ENCODE measurements at regions not wholly inside any gene's neighbourhood (a gene's known extent, or its start where the extent isn't known, plus 50 kb on each side); places are given as distances from the start of the nearest gene placed in this dataset.

DNA sequence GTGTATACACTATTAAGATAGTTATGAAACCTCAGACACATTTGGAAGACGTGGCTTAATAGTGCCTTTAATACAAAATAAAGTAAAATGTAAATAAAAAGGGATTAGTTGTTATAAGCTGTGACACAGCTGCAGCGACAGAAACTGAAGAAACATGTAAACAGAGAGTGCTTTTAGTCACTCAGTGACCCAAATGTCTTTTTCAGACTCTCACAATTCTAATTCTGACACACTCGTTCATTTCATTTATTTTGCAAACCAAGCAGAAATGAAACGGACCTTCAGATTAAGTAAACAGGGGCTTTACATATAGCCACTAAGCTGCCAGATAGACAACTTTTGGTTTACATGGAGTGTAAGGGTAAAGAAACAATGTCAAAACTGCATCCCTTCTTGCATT is 181.0 kb upstream of the ETAA1 start:
- no peaks in the 10 kb centered on the region for H3K4me1 ChIP-seq (ENCODE audit: control insufficient read depth, low read length)
- no peaks in the 10 kb centered on the region for H3K9me2 ChIP-seq (replicated peaks; ENCODE audit: control insufficient read depth, low read length)
- no peaks in the 10 kb centered on the region for H3F3A ChIP-seq (ENCODE audit: control insufficient read depth, insufficient read depth)
- H3K4me2 ChIP-seq (ENCODE audit: low read length): no peak overlapping the region
- no peaks in the 10 kb centered on the region; the same call in 1 of the 2 replicates for H3K27me3 ChIP-seq (ENCODE audit: control insufficient read depth, low read length)
- H3K4me3 ChIP-seq (ENCODE audit: low read length): no peak overlapping the region
- H3K9me3 ChIP-seq (ENCODE audit: control insufficient read depth, insufficient read depth, low read length): no peaks in the 10 kb centered on the region
- H3K36me3 ChIP-seq (ENCODE audit: control insufficient read depth, low read length): no peaks in the 10 kb centered on the region
- no peaks in the 10 kb centered on the region for H3K79me2 ChIP-seq (ENCODE audit: control insufficient read depth, low read length)
- no peaks in the 10 kb centered on the region for H4K20me1 ChIP-seq (ENCODE audit: control insufficient read depth, insufficient read depth, low read depth, low read length)
- no peak overlapping the region for H3K27ac ChIP-seq (ENCODE audit: low read depth, low read length)
- TF ChIP-seq, protein P1, sequence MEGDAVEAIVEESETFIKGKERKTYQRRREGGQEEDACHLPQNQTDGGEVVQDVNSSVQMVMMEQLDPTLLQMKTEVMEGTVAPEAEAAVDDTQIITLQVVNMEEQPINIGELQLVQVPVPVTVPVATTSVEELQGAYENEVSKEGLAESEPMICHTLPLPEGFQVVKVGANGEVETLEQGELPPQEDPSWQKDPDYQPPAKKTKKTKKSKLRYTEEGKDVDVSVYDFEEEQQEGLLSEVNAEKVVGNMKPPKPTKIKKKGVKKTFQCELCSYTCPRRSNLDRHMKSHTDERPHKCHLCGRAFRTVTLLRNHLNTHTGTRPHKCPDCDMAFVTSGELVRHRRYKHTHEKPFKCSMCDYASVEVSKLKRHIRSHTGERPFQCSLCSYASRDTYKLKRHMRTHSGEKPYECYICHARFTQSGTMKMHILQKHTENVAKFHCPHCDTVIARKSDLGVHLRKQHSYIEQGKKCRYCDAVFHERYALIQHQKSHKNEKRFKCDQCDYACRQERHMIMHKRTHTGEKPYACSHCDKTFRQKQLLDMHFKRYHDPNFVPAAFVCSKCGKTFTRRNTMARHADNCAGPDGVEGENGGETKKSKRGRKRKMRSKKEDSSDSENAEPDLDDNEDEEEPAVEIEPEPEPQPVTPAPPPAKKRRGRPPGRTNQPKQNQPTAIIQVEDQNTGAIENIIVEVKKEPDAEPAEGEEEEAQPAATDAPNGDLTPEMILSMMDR (IDR thresholded peaks at IDR 0.05; ENCODE audit: low read depth, low read length, poor library complexity, severe bottlenecking): no peak

DNA sequence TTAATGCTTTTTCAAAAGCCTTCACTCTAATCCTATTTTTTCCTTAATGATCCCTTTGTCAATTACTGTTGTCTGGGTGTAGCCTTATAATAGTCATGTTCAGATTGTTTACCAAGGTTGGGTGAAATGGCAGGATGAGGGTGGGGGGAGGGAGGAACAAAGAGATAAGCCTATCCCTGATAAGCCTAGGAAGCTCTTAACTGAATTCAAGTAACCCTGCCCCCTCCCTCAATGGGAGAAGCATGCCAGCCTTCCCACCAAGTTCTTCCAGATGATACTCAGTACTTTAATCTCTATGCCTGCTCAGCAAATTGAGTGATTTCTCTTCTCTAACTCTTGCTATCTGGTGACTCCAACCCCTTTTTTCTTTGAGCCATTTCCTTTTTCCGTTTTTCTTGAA is 180.3 kb upstream of the ETAA1 start:
- Histone ChIP-seq H3K4me1 (ENCODE audit: control insufficient read depth, low read length) (no peaks in the 10 kb centered on the region), H3K9me3 (ENCODE audit: control insufficient read depth, insufficient read depth, low read length) (no peaks in the 10 kb centered on the region)

DNA sequence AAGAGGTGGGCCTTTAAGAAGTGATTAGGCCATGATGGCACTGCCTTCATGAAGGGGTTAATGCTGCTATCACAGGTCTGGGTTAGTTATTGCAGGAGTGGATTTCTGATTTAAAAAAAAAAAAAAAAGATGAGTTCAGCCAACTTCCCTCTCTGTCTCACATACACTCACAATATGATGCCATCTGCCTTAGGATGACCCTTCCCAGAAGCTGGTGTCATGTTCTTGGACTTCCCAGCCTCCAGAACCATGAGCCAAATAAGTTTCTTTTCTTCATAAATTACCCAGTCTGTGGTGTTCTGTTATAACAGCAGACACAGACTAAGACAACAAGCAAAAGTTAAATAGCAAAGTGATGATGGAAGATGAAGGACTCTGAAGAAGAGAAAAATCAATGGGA is 179.7 kb upstream of the ETAA1 start:
- H3K9me3 ChIP-seq (ENCODE audit: control insufficient read depth, insufficient read depth, low read length): no peaks in the 10 kb centered on the region
- no peaks in the 10 kb centered on the region for H3K4me1 ChIP-seq (ENCODE audit: control insufficient read depth, low read length)
- H3K4me3 ChIP-seq (ENCODE audit: low read length): no peak overlapping the region
- H3F3A ChIP-seq (ENCODE audit: control insufficient read depth, insufficient read depth): no peaks in the 10 kb centered on the region
- no peaks in the 10 kb centered on the region; the same call in 1 of the 2 replicates for H3K27me3 ChIP-seq (ENCODE audit: control insufficient read depth, low read length)
- H3K9me2 ChIP-seq (replicated peaks; ENCODE audit: control insufficient read depth, low read length): no peaks in the 10 kb centered on the region
- H4K20me1 ChIP-seq (ENCODE audit: control insufficient read depth, insufficient read depth, low read depth, low read length): no peaks in the 10 kb centered on the region
- H3K27ac ChIP-seq (ENCODE audit: low read depth, low read length): no peak overlapping the region
- no peaks in the 10 kb centered on the region for H3K36me3 ChIP-seq (ENCODE audit: control insufficient read depth, low read length)
- H3K79me2 ChIP-seq (ENCODE audit: control insufficient read depth, low read length): no peaks in the 10 kb centered on the region
- TF ChIP-seq, protein P1 (IDR thresholded peaks at IDR 0.05; ENCODE audit: low read depth, low read length, poor library complexity, severe bottlenecking): no peak
- no peak for TF ChIP-seq EZH2phosphoT487 (IDR thresholded peaks at IDR 0.05; ENCODE audit: borderline replicate concordance, low read length)
- no peak overlapping the region for H3K4me2 ChIP-seq (ENCODE audit: low read length)

More for the DNA sequence above, 180.3 kb upstream of the ETAA1 start:
- Histone ChIP-seq H3K36me3 (ENCODE audit: control insufficient read depth, low read length) (no peaks in the 10 kb centered on the region), H3K4me2 (ENCODE audit: low read length) (no peak overlapping the region), H3K4me3 (ENCODE audit: low read length) (no peak overlapping the region), H3F3A (ENCODE audit: control insufficient read depth, insufficient read depth) (no peaks in the 10 kb centered on the region), H3K79me2 (ENCODE audit: control insufficient read depth, low read length) (no peaks in the 10 kb centered on the region), H3K27ac (ENCODE audit: low read depth, low read length) (no peak overlapping the region), H3K27me3 (ENCODE audit: control insufficient read depth, low read length) (no peaks in the 10 kb centered on the region; the same call in 1 of the 2 replicates), H3K9me2 (replicated peaks; ENCODE audit: control insufficient read depth, low read length) (no peaks in the 10 kb centered on the region), H4K20me1 (ENCODE audit: control insufficient read depth, insufficient read depth, low read depth, low read length) (no peaks in the 10 kb centered on the region)
- TF ChIP-seq EZH2phosphoT487 (IDR thresholded peaks at IDR 0.05; ENCODE audit: borderline replicate concordance, low read length): no peak
- TF ChIP-seq, protein P1 (IDR thresholded peaks at IDR 0.05; ENCODE audit: low read depth, low read length, poor library complexity, severe bottlenecking): no peak

DNA sequence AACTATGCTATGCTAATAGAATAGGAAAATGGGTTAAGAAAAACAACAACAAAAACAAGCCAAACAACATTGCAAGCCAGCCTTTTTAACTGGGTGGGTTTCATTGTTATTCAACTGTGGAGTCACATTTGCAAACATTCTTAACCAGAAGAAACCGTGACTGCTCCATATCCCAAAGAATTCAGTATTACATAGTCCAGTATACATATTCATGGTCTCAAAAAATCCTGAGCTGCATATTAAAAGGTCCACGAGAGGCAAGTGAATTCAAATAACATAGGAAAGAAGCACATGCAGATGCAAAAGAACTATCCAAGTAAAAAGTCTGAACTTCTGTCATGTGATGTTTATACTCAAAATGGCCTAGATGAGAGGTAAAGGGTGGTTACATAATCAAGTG is 179.1 kb upstream of the ETAA1 start:
- no peak for TF ChIP-seq EZH2phosphoT487 (IDR thresholded peaks at IDR 0.05; ENCODE audit: borderline replicate concordance, low read length)
- TF ChIP-seq, protein P1 (IDR thresholded peaks at IDR 0.05; ENCODE audit: low read depth, low read length, poor library complexity, severe bottlenecking): no peak
- Histone ChIP-seq H4K20me1 (ENCODE audit: control insufficient read depth, insufficient read depth, low read depth, low read length) (no peaks in the 10 kb centered on the region), H3F3A (ENCODE audit: control insufficient read depth, insufficient read depth) (no peaks in the 10 kb centered on the region), H3K4me2 (ENCODE audit: low read length) (no peak overlapping the region), H3K9me2 (replicated peaks; ENCODE audit: control insufficient read depth, low read length) (no peaks in the 10 kb centered on the region), H3K27ac (ENCODE audit: low read depth, low read length) (no peak overlapping the region), H3K4me1 (ENCODE audit: control insufficient read depth, low read length) (no peaks in the 10 kb centered on the region), H3K79me2 (ENCODE audit: control insufficient read depth, low read length) (no peaks in the 10 kb centered on the region), H3K9me3 (ENCODE audit: control insufficient read depth, insufficient read depth, low read length) (no peaks in the 10 kb centered on the region), H3K27me3 (ENCODE audit: control insufficient read depth, low read length) (no peaks in the 10 kb centered on the region; the same call in 1 of the 2 replicates), H3K4me3 (ENCODE audit: low read length) (no peak overlapping the region), H3K36me3 (ENCODE audit: control insufficient read depth, low read length) (no peaks in the 10 kb centered on the region)
